GM12878 (cell line): ENCODE measurements at regions not wholly inside any gene's neighbourhood (a gene's known extent, or its start where the extent isn't known, plus 50 kb on each side); places are given as distances from the start of the nearest gene placed in this dataset.

Source experiments
- BACH1 ChIP-seq: fragments of 450-650 bp; IDR thresholded peaks from 2 replicates; pipeline ENCODE4 v1.6.1; 2017; ENCODE audit warnings: mild to moderate bottlenecking, borderline replicate concordance
- CBX3 ChIP-seq: fragments of 200-600 bp; sonication (generic); IDR thresholded peaks from 2 replicates; pipeline ENCODE4 v1.6.1; 2016; ENCODE audit warnings: low read depth, borderline replicate concordance
- CREM ChIP-seq: IDR thresholded peaks from 2 replicates; pipeline ENCODE4 v1.6.1; 2014; ENCODE audit warnings: antibody characterized with exemption, low read depth
- DPF2 ChIP-seq: fragments of 450-650 bp; IDR thresholded peaks from 2 replicates; pipeline ENCODE4 v1.6.1; 2017; ENCODE audit warnings: mild to moderate bottlenecking
- GABPA ChIP-seq: IDR thresholded peaks from 2 replicates; pipeline ENCODE4 v1.6.1; 2014; ENCODE audit warnings: antibody characterized with exemption, low read depth, mild to moderate bottlenecking, inconsistent platforms
- HDAC6 ChIP-seq: fragments of 200-600 bp; sonication (generic); IDR thresholded peaks from one replicate; pipeline ENCODE4 v1.8.0; 2017; ENCODE audit warnings: antibody characterized with exemption; ENCODE audit not compliant: unreplicated experiment
- HDGF ChIP-seq: fragments of 450-650 bp; IDR thresholded peaks from 2 replicates; pipeline ENCODE4 v1.6.1; 2016; ENCODE audit warnings: antibody characterized with exemption
- JUNB ChIP-seq: IDR thresholded peaks from 2 replicates; pipeline ENCODE4 v1.6.1; 2016; ENCODE audit warnings: antibody characterized with exemption, mild to moderate bottlenecking
- JUND ChIP-seq: IDR thresholded peaks from 2 replicates; pipeline ENCODE4 v1.6.1; 2012; ENCODE audit warnings: low read depth, mild to moderate bottlenecking, low read length, improper control_type of control experiment, moderate library complexity
- MEF2A ChIP-seq: IDR thresholded peaks from 2 replicates; pipeline ENCODE4 v1.6.1; 2011; ENCODE audit warnings: low read depth, mild to moderate bottlenecking, low read length, moderate library complexity; ENCODE audit not compliant: insufficient read depth
- MTA2 ChIP-seq: fragments of 450-650 bp; IDR thresholded peaks from 2 replicates; pipeline ENCODE4 v1.6.1; 2016; ENCODE audit warnings: low read depth, mild to moderate bottlenecking, moderate library complexity
- MTA3 ChIP-seq: IDR thresholded peaks from 2 replicates; pipeline ENCODE4 v1.6.1; 2012; ENCODE audit warnings: low read length, inconsistent platforms, borderline replicate concordance
- NFYB ChIP-seq: IDR thresholded peaks from 2 replicates; pipeline ENCODE4 v1.6.1; 2011; ENCODE audit warnings: low read depth, mild to moderate bottlenecking, low read length, improper control_type of control experiment, moderate library complexity; ENCODE audit not compliant: insufficient read depth
- PML ChIP-seq: IDR thresholded peaks from 2 replicates; pipeline ENCODE4 v1.6.1; 2012; ENCODE audit warnings: low read length, inconsistent platforms
- RAD51 ChIP-seq: fragments of 450-650 bp; IDR thresholded peaks from 2 replicates; pipeline ENCODE4 v1.6.1; 2016; ENCODE audit warnings: moderate library complexity, mild to moderate bottlenecking, inconsistent platforms
- RBBP5 ChIP-seq: fragments of 200-600 bp; sonication (generic); conservative IDR thresholded peaks from 2 replicates; pipeline ENCODE4 v1.6.1; 2016
- TCF3 ChIP-seq: IDR thresholded peaks from 2 replicates; pipeline ENCODE4 v1.6.1; 2012; ENCODE audit warnings: low read depth, mild to moderate bottlenecking, low read length, borderline replicate concordance; ENCODE audit not compliant: insufficient read depth
- YBX1 ChIP-seq: fragments of 450-650 bp; IDR thresholded peaks from 2 replicates; pipeline ENCODE4 v1.6.1; 2016; ENCODE audit warnings: antibody characterized with exemption
- YY1 ChIP-seq: IDR thresholded peaks from 2 replicates; pipeline ENCODE4 v1.6.1; 2011; ENCODE audit warnings: low read depth, mild to moderate bottlenecking, low read length
- ZBED1 ChIP-seq: IDR thresholded peaks from 2 replicates; pipeline ENCODE4 v1.6.1; 2016; ENCODE audit warnings: borderline replicate concordance
- ZNF622 ChIP-seq: fragments of 450-650 bp; IDR thresholded peaks from 2 replicates; pipeline ENCODE4 v1.6.1; 2017; ENCODE audit warnings: mild to moderate bottlenecking, inconsistent platforms
- TF ChIP-seq, protein P1 (sequence below): fragments of 450-650 bp; formaldehyde crosslinking; IDR thresholded peaks from 2 replicates; pipeline ENCODE4 v1.5.0; 2022; ENCODE audit warnings: mild to moderate bottlenecking, missing genetic modification characterization
- TF ChIP-seq, protein P2 (sequence below): fragments of 450-650 bp; IDR thresholded peaks from 2 replicates; pipeline ENCODE4 v1.6.1; 2017; ENCODE audit warnings: antibody characterized with exemption, mild to moderate bottlenecking, moderate library complexity
- TF ChIP-seq, protein P3 (sequence below): fragments of 150-350 bp; IDR thresholded peaks from 2 replicates; pipeline ENCODE4 v1.6.1; 2014; ENCODE audit warnings: mild to moderate bottlenecking, low read depth, low read length
- TF ChIP-seq, protein P4 (sequence below), 3 experiments: IDR thresholded peaks in 2 of 3; conservative IDR thresholded peaks in 1 of 3; 2 replicates each; pipeline ENCODE4 v1.5.1; 2011; ENCODE audit warnings: low read depth in 3 of 3, low read length in 3 of 3, mild to moderate bottlenecking in 3 of 3, control low read depth in 2 of 3, moderate library complexity in 2 of 3, inconsistent platforms in 1 of 3, mixed read lengths in 1 of 3; ENCODE audit not compliant: control insufficient read depth in 2 of 3, insufficient read depth in 1 of 3; ENCODE audit errors: extremely low read depth in 1 of 3

DNA sequence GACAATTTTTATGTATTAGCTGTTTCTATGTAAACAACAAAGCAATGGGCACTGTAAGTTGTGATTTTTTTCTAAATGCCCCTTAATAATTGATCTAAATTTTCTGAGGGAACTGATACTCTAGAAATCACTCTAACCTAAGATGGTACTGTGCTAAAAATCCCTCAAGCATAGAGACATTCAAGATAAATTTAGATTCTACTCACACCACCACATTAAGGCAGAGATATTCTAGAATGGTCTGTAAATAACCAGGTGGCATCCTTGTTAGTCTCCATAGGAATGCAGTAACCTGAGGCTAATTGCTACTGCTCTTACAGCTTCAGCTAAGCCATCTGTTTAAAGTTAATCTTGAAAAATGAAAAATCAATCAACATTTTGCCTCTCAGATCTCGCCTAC lies 87.3 kb downstream of the SLC41A2 start (continued):
- no peak for TF ChIP-seq BACH1
- TF ChIP-seq JUND: no peak
- TF ChIP-seq, protein P1, sequence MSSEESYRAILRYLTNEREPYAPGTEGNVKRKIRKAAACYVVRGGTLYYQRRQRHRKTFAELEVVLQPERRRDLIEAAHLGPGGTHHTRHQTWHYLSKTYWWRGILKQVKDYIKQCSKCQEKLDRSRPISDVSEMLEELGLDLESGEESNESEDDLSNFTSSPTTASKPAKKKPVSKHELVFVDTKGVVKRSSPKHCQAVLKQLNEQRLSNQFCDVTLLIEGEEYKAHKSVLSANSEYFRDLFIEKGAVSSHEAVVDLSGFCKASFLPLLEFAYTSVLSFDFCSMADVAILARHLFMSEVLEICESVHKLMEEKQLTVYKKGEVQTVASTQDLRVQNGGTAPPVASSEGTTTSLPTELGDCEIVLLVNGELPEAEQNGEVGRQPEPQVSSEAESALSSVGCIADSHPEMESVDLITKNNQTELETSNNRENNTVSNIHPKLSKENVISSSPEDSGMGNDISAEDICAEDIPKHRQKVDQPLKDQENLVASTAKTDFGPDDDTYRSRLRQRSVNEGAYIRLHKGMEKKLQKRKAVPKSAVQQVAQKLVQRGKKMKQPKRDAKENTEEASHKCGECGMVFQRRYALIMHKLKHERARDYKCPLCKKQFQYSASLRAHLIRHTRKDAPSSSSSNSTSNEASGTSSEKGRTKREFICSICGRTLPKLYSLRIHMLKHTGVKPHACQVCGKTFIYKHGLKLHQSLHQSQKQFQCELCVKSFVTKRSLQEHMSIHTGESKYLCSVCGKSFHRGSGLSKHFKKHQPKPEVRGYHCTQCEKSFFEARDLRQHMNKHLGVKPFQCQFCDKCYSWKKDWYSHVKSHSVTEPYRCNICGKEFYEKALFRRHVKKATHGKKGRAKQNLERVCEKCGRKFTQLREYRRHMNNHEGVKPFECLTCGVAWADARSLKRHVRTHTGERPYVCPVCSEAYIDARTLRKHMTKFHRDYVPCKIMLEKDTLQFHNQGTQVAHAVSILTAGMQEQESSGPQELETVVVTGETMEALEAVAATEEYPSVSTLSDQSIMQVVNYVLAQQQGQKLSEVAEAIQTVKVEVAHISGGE (CRISPR knock-in tag): no peak
- no peak for TF ChIP-seq ZBED1
- TF ChIP-seq MEF2A: peak; percentile 79; the same call in 1 of the 2 replicates
- TF ChIP-seq, protein P2, sequence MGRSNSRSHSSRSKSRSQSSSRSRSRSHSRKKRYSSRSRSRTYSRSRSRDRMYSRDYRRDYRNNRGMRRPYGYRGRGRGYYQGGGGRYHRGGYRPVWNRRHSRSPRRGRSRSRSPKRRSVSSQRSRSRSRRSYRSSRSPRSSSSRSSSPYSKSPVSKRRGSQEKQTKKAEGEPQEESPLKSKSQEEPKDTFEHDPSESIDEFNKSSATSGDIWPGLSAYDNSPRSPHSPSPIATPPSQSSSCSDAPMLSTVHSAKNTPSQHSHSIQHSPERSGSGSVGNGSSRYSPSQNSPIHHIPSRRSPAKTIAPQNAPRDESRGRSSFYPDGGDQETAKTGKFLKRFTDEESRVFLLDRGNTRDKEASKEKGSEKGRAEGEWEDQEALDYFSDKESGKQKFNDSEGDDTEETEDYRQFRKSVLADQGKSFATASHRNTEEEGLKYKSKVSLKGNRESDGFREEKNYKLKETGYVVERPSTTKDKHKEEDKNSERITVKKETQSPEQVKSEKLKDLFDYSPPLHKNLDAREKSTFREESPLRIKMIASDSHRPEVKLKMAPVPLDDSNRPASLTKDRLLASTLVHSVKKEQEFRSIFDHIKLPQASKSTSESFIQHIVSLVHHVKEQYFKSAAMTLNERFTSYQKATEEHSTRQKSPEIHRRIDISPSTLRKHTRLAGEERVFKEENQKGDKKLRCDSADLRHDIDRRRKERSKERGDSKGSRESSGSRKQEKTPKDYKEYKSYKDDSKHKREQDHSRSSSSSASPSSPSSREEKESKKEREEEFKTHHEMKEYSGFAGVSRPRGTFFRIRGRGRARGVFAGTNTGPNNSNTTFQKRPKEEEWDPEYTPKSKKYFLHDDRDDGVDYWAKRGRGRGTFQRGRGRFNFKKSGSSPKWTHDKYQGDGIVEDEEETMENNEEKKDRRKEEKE: no peak
- TF ChIP-seq GABPA: no peak
- TF ChIP-seq YY1: no peak
- TF ChIP-seq, protein P3, sequence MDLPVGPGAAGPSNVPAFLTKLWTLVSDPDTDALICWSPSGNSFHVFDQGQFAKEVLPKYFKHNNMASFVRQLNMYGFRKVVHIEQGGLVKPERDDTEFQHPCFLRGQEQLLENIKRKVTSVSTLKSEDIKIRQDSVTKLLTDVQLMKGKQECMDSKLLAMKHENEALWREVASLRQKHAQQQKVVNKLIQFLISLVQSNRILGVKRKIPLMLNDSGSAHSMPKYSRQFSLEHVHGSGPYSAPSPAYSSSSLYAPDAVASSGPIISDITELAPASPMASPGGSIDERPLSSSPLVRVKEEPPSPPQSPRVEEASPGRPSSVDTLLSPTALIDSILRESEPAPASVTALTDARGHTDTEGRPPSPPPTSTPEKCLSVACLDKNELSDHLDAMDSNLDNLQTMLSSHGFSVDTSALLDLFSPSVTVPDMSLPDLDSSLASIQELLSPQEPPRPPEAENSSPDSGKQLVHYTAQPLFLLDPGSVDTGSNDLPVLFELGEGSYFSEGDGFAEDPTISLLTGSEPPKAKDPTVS: 0 out of 2 replicates have a peak, but pooled peaks have one; percentile 76
- no peak for TF ChIP-seq HDAC6
- TF ChIP-seq, protein P4, sequence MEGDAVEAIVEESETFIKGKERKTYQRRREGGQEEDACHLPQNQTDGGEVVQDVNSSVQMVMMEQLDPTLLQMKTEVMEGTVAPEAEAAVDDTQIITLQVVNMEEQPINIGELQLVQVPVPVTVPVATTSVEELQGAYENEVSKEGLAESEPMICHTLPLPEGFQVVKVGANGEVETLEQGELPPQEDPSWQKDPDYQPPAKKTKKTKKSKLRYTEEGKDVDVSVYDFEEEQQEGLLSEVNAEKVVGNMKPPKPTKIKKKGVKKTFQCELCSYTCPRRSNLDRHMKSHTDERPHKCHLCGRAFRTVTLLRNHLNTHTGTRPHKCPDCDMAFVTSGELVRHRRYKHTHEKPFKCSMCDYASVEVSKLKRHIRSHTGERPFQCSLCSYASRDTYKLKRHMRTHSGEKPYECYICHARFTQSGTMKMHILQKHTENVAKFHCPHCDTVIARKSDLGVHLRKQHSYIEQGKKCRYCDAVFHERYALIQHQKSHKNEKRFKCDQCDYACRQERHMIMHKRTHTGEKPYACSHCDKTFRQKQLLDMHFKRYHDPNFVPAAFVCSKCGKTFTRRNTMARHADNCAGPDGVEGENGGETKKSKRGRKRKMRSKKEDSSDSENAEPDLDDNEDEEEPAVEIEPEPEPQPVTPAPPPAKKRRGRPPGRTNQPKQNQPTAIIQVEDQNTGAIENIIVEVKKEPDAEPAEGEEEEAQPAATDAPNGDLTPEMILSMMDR (IDR thresholded peaks at IDR 0.05 in 2 of 3, conservative IDR thresholded peaks at IDR 0.05 in 1 of 3; ENCODE audit: control insufficient read depth in 2 of 3, extremely low read depth in 1 of 3, insufficient read depth in 1 of 3, low read depth in 3 of 3, low read length in 3 of 3): no peak
- TF ChIP-seq YBX1: no peak
- TF ChIP-seq DPF2: 0 out of 2 replicates have a peak, but pooled peaks have one; percentile 24
- TF ChIP-seq JUNB: peak; percentile 69
- no peak for TF ChIP-seq TCF3
- no peak for TF ChIP-seq PML
- no peak for TF ChIP-seq RBBP5
- no peak for TF ChIP-seq RAD51
- no peak for TF ChIP-seq HDGF
- TF ChIP-seq ZNF622: no peak
- TF ChIP-seq MTA2: peak; percentile 46
- TF ChIP-seq NFYB: no peak
- no peak for TF ChIP-seq MTA3
- TF ChIP-seq CREM: 0 out of 2 replicates have a peak, but pooled peaks have one; percentile 22
- no peak for TF ChIP-seq CBX3
